ENCODE measurements at regions not wholly inside any gene's neighbourhood (a gene's known extent, or its start where the extent isn't known, plus 50 kb on each side); places are given as distances from the start of the nearest gene placed in this dataset.

DNA sequence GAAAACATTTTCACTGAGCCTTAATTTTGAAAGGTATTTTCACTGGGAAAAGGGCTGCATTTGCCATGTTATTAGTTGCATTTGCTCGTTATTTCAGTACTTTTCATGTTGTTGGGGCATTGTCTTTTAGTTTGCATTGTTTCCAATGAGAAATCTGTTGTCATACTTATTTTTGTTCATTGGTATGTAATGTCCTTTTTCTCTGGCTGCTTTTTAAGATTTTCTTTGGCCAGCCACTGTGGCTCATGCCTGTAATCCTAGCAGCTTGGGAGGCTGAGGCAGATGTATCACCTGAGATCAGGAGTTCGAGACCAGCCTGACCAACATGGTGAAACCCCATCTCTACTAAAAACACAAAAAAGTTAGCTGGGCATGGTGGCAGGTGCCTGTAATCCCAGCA, 379.9 kb downstream of the SAMD5 start:
- Histone ChIP-seq H3K9ac (ENCODE audit: low read length in 3 of 3) (no peak overlapping the region), H3K4me1 (ENCODE audit: control insufficient read depth in 2 of 3, insufficient read depth in 2 of 3, low read depth in 1 of 3, low read length in 3 of 3) (no peaks in the 10 kb centered on the region), H3K36me3 (ENCODE audit: control insufficient read depth in 2 of 3, insufficient read depth in 3 of 3, low read length in 3 of 3) (no peaks in the 10 kb centered on the region), H3K9me3 (ENCODE audit: control insufficient read depth in 2 of 3, insufficient read depth in 1 of 3, low read length in 3 of 3) (no peaks in the 10 kb centered on the region), H3K27ac (ENCODE audit: low read depth in 2 of 2, low read length in 2 of 2) (no peak overlapping the region), H3K27me3 (ENCODE audit: control insufficient read depth, insufficient read depth, low read length) (no peaks in the 10 kb centered on the region), H3K4me3 (ENCODE audit: low read length in 3 of 3) (no peak overlapping the region)
- DNase-seq (no peak), FAIRE-seq (no peak)
- no peak for TF ChIP-seq CTCF (IDR thresholded peaks at IDR 0.05; ENCODE audit: borderline replicate concordance, extremely low read depth, insufficient read depth)
- intact Hi-C loops (cut with DNase I), result no loop called here

DNA sequence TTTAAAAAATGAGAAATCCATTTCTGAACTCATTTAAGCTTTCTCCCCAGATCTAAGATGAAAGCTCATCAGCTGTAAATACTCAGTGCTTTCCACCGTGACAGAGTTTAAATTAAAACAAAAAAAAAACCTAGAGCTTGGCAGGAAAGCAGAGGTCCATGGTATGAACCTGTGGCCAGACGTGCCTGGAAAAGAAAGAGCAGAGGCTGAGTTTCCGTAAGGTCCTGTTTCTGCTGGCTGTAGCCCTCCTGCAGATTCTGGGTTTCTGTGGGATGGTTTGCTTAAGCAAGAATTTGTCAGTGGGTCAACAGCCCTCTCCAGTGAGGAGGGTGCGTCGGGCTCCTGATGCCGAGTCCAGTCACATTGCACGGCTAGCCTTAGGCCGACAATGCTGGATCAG, 383.2 kb downstream of the SAMD5 start:
- H3K4me1 ChIP-seq (ENCODE audit: control insufficient read depth in 2 of 3, insufficient read depth in 2 of 3, low read depth in 1 of 3, low read length in 3 of 3), result no peaks in the 10 kb centered on the region
- FAIRE-seq, result no peak
- TF ChIP-seq CTCF (IDR thresholded peaks at IDR 0.05; ENCODE audit: borderline replicate concordance, extremely low read depth, insufficient read depth), result no peak
- no peak overlapping the region for H3K4me3 ChIP-seq (ENCODE audit: low read length in 3 of 3)
- peak in 1 of 5 donors; percentile 21 for DNase-seq
- no peaks in the 10 kb centered on the region for H3K9me3 ChIP-seq (ENCODE audit: control insufficient read depth in 2 of 3, insufficient read depth in 1 of 3, low read length in 3 of 3)
- intact Hi-C loops (cut with DNase I), result no loop called here
- H3K27me3 ChIP-seq (ENCODE audit: control insufficient read depth, insufficient read depth, low read length), result no peaks in the 10 kb centered on the region
- H3K27ac ChIP-seq (ENCODE audit: low read depth in 2 of 2, low read length in 2 of 2), result no peak overlapping the region
- no peak overlapping the region for H3K9ac ChIP-seq (ENCODE audit: low read length in 3 of 3)
- H3K36me3 ChIP-seq (ENCODE audit: control insufficient read depth in 2 of 3, insufficient read depth in 3 of 3, low read length in 3 of 3), result no peaks in the 10 kb centered on the region

GRCh38 chr6:147892476-147892875, 384.0 kb downstream of the SAMD5 start:
- intact Hi-C loops (cut with DNase I), result no loop called here
- no peak for TF ChIP-seq CTCF (IDR thresholded peaks at IDR 0.05; ENCODE audit: borderline replicate concordance, extremely low read depth, insufficient read depth)
- Histone ChIP-seq H3K9me3 (ENCODE audit: control insufficient read depth in 2 of 3, insufficient read depth in 1 of 3, low read length in 3 of 3) (no peaks in the 10 kb centered on the region), H3K9ac (ENCODE audit: low read length in 3 of 3) (no peak overlapping the region), H3K27ac (ENCODE audit: low read depth in 2 of 2, low read length in 2 of 2) (no peak overlapping the region), H3K4me1 (ENCODE audit: control insufficient read depth in 2 of 3, insufficient read depth in 2 of 3, low read depth in 1 of 3, low read length in 3 of 3) (peaks cover 0 to 2% (median 0%) of the 10 kb centered on the region in 3 donors), H3K4me3 (ENCODE audit: low read length in 3 of 3) (no peak overlapping the region), H3K36me3 (ENCODE audit: control insufficient read depth in 2 of 3, insufficient read depth in 3 of 3, low read length in 3 of 3) (no peaks in the 10 kb centered on the region), H3K27me3 (ENCODE audit: control insufficient read depth, insufficient read depth, low read length) (no peaks in the 10 kb centered on the region)
- DNase-seq (peak in 1 of 5 donors; percentile 39), FAIRE-seq (no peak)

GRCh38 chr6:147895272-147895671, 386.8 kb downstream of the SAMD5 start:
- FAIRE-seq, result no peak

More at GRCh38 chr6:147895272-147895671, 386.8 kb downstream of the SAMD5 start:
- Histone ChIP-seq H3K9me3 (ENCODE audit: control insufficient read depth in 2 of 3, insufficient read depth in 1 of 3, low read length in 3 of 3) (no peaks in the 10 kb centered on the region), H3K36me3 (ENCODE audit: control insufficient read depth in 2 of 3, insufficient read depth in 3 of 3, low read length in 3 of 3) (no peaks in the 10 kb centered on the region), H3K4me1 (ENCODE audit: control insufficient read depth in 2 of 3, insufficient read depth in 2 of 3, low read depth in 1 of 3, low read length in 3 of 3) (peaks cover 0 to 2% (median 0%) of the 10 kb centered on the region in 3 donors), H3K4me3 (ENCODE audit: low read length in 3 of 3) (no peak overlapping the region), H3K9ac (ENCODE audit: low read length in 3 of 3) (no peak overlapping the region), H3K27ac (ENCODE audit: low read depth in 2 of 2, low read length in 2 of 2) (no peak overlapping the region), H3K27me3 (ENCODE audit: control insufficient read depth, insufficient read depth, low read length) (no peaks in the 10 kb centered on the region)
- no peak for DNase-seq
- no peak for TF ChIP-seq CTCF (IDR thresholded peaks at IDR 0.05; ENCODE audit: borderline replicate concordance, extremely low read depth, insufficient read depth)
- intact Hi-C loops (cut with DNase I), result no loop called here

Measured in kidney (tissue), 13 donors.